ENCODE measurements at regions not wholly inside any gene's neighbourhood (a gene's known extent, or its start where the extent isn't known, plus 50 kb on each side); places are given as distances from the start of the nearest gene placed in this dataset.
A peak's percentile ranks its signal among the peaks of the same experiment; 100 is the strongest.

DNA sequence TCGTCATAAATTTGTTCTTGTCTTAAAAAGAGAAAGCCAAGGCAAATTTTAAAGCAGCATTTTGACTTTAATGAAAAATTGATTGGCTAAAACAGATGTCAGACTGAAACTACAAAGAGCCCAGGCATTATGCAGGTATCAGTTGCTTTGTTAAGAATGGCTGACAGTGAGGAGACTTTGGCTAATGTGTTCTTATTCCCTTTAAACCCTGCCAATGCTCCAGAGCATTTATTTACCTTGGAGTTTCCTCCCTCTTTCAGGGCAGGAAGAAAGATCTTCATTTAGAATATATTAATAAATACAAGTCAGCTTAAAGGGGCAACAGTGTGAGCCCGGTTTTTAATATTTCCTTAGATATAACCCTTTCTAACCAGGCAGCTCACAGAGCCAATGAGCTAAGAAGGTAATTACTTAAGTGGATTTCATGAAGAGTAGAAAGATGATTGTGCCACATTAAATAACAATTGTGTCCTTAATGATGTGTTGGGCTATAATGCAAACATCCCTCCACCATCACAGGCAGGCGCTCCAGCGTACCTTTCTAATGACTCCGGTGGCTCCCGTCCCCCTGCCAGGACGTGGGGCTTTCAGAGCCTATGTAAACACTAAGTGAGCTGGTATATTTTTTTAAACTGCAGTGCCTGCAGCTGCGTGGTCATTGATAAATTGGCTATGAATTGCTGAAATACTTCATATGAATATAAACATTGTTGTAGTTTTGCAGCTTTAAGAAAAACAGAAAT, 349.4 kb upstream of the POU3F3 start:
- DNase-seq (ENCODE audit: low read depth) = no peak

DNA sequence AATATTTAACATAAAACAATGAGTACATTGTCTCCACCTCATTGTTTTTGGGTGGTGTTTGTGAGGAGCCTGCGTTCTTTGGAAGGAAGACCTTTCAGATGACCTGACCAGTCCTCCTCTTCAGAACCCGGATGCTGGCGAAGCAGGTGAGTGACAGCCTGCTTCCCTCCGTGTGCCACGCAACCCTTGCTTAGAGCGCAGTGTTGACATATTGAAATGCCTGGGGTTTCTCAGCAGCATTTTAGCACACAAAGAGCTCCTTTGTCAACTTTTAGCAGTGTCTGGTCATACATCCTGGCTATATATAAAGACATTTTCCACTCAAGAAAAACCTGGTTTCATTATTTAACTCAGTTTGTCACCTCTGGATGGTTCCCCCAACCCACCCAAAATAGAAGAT, 335.7 kb upstream of the POU3F3 start:
- DNase-seq (ENCODE audit: low read depth) = no peak

DNA sequence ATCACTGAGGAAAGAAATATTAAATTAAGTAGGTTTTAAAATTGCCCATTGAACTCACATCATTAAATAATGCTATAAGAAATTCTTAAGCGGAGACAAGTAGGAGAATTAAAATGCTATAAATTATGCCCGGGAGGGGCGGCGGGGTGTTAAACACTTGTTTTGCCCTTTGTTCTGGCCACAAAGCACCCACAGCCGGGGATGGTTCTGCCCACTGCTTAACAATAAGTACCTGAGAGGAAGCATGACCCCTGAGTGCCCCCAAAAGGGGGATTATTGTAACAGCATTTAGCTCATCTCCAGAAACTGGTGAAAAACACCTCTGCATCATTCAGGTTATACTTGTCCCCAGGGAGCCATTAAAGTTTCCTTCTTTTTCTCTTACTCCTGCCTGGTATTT, 332.7 kb upstream of the POU3F3 start:
- DNase-seq (ENCODE audit: low read depth) = no peak

DNA sequence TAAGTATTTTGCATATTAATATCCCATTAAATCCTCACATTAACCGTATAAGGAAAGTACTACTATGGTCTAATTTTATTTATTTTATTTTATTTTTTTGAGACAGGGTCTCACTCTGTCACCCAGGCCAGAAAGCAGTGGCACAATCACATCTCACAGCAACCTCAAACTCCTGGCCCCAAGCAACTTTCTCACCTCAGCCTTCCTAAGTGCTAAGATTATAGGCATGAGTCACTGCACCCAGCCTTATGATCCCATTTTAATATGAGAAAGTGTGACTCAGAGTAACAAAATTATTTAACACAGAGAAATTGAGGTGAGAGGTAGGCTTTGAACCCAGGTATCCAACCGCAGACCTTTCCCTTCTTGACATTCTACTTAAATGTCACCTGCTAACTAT, 330.0 kb upstream of the POU3F3 start:
- DNase-seq (ENCODE audit: low read depth) = no peak

DNA sequence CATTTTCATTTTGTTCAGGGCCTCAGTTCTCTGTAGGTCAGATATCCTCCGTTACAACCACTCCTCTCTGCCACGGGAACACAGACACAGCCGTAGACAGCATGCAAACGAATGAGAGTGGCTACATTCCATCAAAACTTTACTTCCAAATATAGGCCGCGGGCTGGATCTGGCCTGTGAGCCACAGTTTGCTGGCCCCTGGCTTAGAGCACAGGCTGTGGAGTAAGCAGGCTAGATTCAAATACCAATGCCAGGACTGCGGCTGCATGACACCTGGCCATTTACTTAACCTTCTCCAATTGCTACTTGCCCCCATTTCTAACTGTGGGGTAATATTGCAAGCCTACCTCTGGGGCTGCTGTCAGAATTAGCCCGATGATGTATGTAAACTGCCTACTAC, 325.8 kb upstream of the POU3F3 start:
- DNase-seq (ENCODE audit: low read depth) = no peak

DNA sequence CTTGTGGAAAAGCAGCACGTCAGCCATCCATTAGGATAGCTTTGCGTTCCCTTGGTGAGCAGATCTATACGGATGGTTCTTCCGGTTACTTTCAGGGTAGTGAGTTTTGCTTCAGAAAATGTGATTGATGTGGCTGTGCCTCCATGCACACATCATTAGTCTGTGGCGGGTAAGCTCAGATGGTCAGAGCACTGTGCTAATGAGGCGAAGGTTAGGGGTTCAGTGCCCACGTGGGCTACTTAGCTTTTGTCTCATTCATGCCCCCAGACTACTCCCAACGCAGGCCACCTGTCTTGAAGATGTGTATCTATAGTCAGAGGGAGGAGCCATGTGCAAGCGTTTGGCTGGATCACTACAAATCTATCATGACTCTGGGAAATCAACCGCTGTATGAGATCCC, 322.8 kb upstream of the POU3F3 start:
- DNase-seq (ENCODE audit: low read depth) = no peak

DNA sequence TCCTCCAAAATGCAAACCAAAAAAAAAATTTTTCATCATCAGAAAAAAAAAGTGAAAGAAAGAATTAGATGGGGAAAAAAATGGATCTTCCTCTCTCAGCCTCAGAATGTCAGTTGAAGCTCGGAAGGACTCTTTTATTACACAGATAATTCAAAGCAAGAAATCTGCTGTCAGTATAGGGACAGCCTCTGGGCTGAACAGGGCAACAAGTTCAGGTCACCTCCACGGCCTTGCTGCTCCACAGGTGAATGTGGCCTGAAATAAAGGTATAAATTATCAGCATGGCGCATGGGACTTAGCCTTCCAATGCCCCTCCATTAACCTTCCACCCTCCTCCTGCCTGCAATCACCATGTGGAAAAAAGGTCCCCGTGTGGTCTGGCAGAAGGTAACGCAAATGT, 316.8 kb upstream of the POU3F3 start:
- DNase-seq (ENCODE audit: low read depth) = no peak

DNA sequence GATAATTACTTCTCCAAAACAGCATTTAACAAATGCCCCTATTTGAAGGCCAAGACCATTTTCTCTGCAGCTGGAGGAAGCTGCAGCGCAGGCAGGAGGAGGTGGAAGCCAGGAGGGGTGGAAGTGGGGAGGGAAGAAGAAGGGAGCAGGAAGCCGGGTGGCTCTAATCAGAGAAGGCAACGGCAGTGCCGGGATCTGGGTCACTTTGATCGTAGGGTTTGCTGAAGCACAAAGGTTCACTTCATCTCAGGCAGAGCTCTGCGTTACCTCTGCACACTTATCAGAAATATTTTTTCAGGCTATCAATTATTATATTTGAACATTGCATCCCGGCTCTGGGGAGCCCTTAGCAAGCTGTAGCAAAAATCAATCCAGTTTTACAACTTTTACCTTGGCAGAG, 315.8 kb upstream of the POU3F3 start:
- DNase-seq (ENCODE audit: low read depth) = no peak

DNA sequence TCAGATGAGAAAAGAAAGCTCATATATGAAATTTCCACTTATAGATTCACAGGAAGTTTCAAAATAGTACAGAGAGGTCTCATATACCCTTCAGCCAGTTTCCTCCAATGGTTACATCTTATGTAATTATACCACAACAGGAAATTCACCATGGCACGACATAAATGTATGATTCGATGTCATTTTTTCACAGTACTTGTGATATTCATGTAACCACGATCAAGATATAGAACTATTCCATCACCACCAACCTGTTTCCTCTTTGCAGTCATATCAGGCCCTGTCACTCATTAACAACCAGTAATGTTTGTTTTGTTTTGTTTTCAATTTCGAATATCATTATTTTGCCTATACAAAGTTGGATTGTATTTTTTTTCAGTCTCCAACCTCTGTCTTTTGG, 314.3 kb upstream of the POU3F3 start:
- DNase-seq (ENCODE audit: low read depth) = no peak

DNA sequence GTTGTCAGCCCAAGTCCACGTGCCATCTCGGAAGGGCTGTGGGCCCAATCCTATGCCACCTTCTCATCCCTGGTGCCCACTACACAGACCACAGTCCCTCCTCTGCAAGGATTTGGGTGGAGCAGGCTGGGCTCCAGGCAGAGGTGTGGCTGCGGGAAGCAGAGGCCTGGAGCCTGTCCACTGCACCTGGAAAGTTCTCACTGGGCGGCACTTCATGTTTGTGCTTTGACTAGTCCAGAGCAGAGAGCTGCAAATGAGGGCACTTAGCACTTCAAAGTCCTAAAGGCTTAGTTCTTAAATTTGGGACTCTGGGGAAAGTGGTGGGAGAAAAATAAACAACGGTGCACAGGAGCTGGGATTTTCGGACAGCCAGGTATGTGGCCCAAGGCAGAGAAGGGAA, 308.9 kb upstream of the POU3F3 start:
- no peak for DNase-seq (ENCODE audit: low read depth)

DNA sequence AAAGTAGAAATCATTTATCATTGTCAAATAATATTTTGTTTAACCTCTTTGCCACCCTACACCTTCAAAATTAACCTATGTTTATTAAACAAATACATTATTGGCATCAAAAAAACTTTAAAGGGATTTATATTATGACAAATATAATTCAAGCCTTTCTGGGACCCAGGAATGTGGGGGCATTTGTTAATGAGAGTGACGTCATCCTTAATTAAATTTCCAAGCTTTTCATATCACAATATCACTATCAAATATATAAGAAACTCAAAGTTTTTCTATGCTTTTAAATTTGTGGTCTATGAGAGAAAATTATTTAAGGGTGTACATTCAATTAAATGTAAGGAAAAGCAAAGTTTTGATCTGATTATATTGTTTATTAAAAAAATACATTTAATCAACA, 307.4 kb upstream of the POU3F3 start:
- no peak for DNase-seq (ENCODE audit: low read depth)

DNA sequence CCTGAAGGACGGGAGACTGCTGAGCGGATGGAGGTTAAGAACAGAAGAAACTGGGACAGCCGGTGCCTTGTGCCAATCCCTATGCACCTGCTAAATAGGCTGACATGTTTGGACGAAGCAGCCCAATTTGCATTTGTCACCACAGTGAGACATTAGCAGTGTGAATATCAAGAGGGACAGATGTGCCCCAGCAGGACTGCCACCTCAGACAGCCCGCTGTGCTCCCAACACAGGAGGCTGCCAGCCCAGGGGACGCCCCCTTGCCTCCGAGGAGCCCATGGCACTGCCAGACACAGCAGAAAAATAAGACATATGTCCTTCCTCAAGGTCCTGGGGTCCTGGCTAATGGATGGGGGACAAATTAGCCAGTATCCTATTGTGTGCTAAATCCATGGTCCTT, 306.7 kb upstream of the POU3F3 start:
- DNase-seq (ENCODE audit: low read depth) = no peak

DNA sequence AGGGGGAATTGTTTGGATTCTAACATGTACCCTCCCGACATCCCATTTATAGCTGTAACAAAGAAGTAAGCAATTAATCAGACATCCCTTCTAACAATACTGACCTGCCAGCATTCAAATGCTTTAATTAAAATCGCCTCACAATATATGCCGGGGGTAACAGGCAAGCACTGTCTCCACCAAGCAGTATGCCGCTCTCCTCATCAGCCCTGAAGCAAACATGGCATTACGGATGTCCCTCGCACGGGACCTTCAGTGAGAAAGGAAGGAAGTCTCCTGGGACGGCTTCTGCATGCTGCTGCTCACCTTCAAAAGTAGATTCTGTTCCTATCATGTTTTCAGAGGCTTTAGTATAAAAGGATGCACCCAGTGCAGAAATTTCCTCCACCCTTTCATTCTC, 292.7 kb upstream of the POU3F3 start:
- no peak for DNase-seq (ENCODE audit: low read depth)

DNA sequence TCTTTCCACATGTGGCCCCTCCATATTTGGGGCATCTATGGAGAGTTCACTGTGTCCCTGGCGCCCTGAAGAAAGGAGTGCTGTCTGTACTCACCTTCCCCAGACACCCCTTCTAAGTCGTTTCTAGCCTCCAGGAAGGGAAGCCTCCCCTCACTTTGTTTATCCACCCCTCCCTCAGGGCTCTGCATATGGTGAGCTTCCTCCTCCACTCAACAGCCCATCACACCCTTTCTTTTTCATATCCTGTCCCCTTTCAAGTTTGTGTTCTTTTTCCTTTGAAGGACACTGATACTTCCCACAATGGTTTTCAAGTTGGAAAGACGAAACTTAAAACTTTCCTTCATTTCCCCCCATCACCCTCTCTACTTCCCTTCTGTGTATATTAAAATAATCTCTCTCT, 291.4 kb upstream of the POU3F3 start:
- no peak for DNase-seq (ENCODE audit: low read depth)

DNA sequence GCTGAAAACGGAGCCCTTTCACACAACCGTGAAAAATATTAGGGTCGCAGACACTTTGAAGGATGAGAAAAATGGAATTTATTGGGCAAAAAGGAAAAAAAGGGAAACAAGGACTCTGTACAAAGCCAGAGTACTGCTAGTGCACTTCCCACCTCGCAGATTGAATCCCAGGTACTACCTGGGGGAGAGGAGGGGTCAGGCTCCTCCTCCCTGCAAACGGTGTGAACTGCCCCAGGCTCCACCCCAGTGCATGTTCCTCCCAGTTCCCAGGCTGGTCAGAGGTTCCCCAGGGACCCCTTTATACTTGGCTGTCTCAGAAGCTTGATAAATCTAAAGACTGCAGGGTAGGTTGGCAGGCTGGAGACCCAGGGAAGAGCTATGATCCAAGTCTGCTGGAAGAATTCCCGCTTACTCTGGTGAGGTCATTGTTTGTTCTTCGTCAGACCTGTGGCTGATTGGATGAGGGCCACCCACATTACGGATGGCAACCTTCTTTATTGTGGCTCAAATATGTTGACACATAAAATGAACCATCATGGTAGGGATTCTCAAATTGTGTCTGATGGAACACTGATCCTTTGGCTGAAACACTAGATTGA, 290.4 kb upstream of the POU3F3 start:
- peak; percentile 1 for DNase-seq (ENCODE audit: low read depth)

DNA sequence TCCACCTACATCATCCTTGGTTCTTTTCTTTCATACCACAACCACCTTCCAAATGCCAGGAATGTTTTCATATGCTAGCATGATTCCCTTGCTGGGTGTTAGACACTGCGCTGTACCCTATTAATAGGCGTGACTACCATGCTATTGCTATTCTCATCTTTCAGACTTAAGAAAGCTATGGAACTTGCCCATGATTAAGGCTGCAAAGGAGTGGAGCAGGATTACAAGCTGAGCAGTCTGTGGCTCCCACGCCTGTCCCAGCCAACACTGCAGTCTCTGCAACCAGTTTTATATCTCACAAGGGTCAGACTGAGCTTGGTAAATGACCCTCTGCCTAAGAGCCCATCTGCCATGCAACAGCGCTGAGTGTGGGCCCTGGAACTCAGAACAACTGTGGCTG, 285.7 kb upstream of the POU3F3 start:
- no peak for DNase-seq (ENCODE audit: low read depth)

DNA sequence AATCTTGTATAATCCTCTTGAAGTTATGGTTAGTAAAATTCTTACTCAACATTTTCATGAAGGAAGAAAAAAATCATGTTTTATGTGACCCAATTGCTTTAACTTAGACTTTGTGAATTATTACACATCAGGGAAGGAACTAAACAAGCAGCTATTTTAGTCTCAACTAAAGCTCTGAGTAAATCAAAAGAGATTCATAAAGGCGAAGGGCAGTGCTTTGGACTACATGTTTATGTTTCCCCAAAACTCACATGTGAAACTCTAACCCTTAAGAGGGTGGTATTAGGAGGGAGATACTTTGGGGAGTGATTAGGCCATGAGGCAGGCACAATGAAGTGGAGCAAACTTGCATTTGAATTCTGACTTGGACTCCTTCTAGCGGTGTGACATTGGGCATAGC, 283.7 kb upstream of the POU3F3 start:
- no peak for DNase-seq (ENCODE audit: low read depth)

DNA sequence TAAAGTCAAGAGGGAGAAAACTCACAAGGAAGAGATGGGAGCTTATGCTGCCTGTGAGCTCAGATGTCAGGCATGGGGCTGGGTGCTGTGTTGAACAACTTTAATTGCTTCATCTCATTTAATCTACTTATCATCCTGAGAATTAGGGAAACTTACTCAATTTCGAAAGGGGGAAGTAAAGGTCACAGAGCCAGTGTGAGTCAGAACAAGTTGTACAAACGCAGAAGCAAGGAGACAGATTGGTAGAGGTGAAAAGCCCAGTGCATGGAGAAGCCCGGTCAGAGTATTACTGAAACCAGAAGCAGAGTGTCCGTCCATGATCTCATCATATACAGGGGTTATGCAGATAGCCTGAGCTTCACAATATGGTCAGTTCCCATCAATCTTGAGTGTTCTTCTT, 281.1 kb upstream of the POU3F3 start:
- no peak for DNase-seq (ENCODE audit: low read depth)

DNA sequence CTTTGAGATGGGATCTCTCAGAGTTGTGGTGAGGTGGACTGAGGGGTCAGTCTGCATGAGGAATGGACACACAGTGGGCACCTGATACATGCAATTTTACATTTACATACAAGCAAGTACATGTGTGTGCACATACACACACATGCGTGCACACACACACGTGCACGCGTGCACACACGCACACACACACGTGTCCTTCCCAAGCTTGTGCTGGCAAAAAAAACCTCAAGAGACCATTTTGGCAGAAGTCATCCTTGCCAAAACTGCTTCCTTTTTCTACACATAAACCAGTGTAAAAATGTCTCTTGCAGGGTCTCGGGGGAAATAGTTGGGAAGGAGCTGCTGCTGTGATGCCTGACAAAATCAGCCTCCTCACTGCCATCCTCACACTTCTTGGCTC, 279.5 kb upstream of the POU3F3 start:
- no peak for DNase-seq (ENCODE audit: low read depth)

DNA sequence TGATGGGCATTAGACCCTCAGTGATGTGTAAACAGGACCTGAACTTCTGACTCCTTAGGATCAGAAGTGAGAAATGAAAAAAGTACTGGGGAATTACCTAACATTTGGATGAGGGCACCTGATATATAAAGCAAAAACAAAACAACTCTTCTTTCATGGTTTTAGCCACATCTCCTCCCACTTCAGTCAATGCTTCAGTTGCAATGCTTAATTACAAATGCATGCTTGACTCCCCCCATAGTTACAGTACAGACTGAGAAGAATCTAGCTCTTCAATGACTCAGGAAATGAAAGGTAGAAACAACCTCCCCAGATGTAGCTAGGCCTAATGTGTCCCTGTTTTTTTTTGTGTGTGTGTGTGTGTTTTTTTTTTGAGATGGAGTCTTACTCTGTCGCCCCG, 276.8 kb upstream of the POU3F3 start:
- DNase-seq (ENCODE audit: low read depth) = no peak

DNA sequence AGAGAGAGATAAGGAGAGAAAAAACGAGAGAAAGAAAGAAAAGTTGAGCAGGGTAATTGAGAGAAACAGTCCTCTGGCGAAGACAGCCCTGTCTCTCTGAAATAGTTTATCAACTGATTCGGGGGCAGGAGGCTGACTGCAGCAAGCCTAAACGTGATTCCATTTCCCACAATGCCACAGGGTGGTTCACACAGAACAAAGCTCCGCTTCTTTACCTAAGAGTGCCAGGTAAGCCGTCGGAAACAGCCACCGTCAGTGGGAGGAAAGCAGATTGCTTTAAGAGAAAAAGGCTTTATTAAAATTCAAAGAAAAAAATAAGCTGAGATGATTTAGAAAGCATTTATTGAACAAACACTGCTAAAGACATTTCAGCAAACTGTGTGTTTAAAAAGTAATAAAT, 271.4 kb upstream of the POU3F3 start:
- DNase-seq (ENCODE audit: low read depth) = no peak

DNA sequence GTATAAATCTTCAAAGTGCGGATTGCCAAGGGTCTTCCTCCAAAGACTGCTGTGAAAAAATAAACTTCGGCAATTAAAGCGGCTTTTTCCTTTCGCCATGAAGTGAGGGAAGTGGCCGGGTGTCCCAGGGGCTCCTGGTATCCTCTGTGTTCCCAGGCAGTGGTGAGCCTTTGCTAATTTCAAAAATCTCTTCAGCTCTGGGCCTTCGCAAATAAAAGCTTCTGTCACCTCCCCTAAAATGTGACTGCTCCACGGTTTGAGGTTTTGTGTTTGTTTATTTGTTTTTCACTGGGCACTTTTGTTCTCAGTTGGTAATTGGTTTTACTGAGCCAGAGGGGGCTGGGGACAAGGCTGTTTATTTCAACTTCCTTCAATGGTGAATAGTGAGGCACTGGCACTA, 270.1 kb upstream of the POU3F3 start:
- DNase-seq (ENCODE audit: low read depth) = no peak

DNA sequence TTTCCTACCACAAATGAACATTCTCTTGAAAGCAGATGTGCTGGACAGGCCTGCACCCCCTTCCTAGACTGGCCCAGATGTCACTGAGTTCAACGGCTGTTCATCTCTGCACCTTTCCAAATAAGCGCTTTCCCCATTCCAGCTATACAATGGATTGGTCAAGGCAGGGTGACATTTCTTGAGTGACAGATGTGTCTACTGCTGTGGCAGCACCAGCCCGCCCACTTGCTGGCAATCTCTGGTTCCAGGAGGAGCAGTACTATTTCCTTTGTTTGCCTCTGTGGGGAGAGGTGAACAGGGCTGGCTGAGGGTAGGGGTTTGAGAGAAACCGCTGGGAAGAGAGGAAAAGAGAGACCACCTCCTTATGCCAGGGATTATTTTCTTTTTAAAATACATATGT, 269.5 kb upstream of the POU3F3 start:
- no peak for DNase-seq (ENCODE audit: low read depth)

DNA sequence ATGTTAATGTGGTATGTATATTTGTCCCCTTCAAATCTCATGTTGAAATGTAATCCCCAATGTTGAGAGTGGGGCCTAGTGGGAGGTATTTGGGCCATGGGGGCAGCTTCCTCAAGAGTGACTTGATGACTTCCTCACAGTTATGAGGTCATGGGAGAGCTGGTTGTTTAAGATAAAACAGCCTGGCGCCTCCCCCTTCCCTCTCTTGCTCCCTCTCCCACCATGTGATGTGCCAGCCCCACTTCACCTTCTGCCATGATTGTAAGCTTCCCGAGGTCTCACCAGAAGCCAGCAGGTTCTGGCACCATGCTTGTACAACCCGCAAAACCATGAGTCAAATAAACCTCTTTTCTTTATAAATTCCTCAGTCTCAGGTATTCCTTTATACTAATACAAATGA, 258.3 kb upstream of the POU3F3 start:
- DNase-seq (ENCODE audit: low read depth) = no peak

All from HT1080 (cell line).